Mammary epithelial cell (primary cell): ENCODE measurements at regions not wholly inside any gene's neighbourhood (a gene's known extent, or its start where the extent isn't known, plus 50 kb on each side); places are given as distances from the start of the nearest gene placed in this dataset.

Experiments used
- EZH2 ChIP-seq: IDR thresholded peaks from 2 replicates; pipeline ENCODE4 v1.6.1; 2012; ENCODE audit warnings: low read length, inconsistent platforms, borderline replicate concordance
- TF ChIP-seq, protein P1 (sequence below), 2 donors: IDR thresholded peaks in 1 of 2; conservative IDR thresholded peaks in 1 of 2; 2 replicates each; pipeline ENCODE4 v1.5.1; 2011 to 2012; ENCODE audit warnings: inconsistent platforms in 2 of 2, low read length in 2 of 2, mild to moderate bottlenecking in 2 of 2, control low read depth in 1 of 2, low read depth in 1 of 2; ENCODE audit not compliant: insufficient read depth in 1 of 2; ENCODE audit errors: extremely low read depth in 1 of 2

GRCh38 chr13:99803141-99803540 is 168.4 kb downstream of the ZIC5 start:
- TF ChIP-seq, protein P1, sequence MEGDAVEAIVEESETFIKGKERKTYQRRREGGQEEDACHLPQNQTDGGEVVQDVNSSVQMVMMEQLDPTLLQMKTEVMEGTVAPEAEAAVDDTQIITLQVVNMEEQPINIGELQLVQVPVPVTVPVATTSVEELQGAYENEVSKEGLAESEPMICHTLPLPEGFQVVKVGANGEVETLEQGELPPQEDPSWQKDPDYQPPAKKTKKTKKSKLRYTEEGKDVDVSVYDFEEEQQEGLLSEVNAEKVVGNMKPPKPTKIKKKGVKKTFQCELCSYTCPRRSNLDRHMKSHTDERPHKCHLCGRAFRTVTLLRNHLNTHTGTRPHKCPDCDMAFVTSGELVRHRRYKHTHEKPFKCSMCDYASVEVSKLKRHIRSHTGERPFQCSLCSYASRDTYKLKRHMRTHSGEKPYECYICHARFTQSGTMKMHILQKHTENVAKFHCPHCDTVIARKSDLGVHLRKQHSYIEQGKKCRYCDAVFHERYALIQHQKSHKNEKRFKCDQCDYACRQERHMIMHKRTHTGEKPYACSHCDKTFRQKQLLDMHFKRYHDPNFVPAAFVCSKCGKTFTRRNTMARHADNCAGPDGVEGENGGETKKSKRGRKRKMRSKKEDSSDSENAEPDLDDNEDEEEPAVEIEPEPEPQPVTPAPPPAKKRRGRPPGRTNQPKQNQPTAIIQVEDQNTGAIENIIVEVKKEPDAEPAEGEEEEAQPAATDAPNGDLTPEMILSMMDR (conservative IDR thresholded peaks at IDR 0.05 in 1 of 2, IDR thresholded peaks at IDR 0.05 in 1 of 2; ENCODE audit: extremely low read depth in 1 of 2, insufficient read depth in 1 of 2, low read depth in 1 of 2, low read length in 2 of 2) = no peak
- TF ChIP-seq EZH2 = no peak
